ENCODE measurements at regions not wholly inside any gene's neighbourhood (a gene's known extent, or its start where the extent isn't known, plus 50 kb on each side); places are given as distances from the start of the nearest gene placed in this dataset.

- no peak for TF ChIP-seq CTCF (IDR thresholded peaks at IDR 0.05)
- Mint-ChIP-seq H3K27me3 (ENCODE audit: insufficient read depth) (no peaks in the 10 kb centered on the region; the same call in 1 of the 2 replicates), H3K36me3 (ENCODE audit: low read depth) (no peaks in the 10 kb centered on the region), H3K4me3 (no peak overlapping the region), H3K4me1 (ENCODE audit: low read depth) (peaks cover 21% of the 10 kb centered on the region), H3K9me3 (no peaks in the 10 kb centered on the region), H3K27ac (no peak overlapping the region)
- no peak for DNase-seq
Measured at GRCh38 chr2:48213646-48214045, 100.8 kb upstream of the FOXN2 start.

GRCh38 chr2:48218169-48218568 lies 96.3 kb upstream of the FOXN2 start:
- Mint-ChIP-seq H3K36me3 (ENCODE audit: low read depth) (no peaks in the 10 kb centered on the region), H3K9me3 (no peaks in the 10 kb centered on the region), H3K4me1 (ENCODE audit: low read depth) (peaks cover 5% of the 10 kb centered on the region; the same call in 1 of the 2 replicates), H3K27ac (no peak overlapping the region), H3K4me3 (no peak overlapping the region), H3K27me3 (ENCODE audit: insufficient read depth) (peaks cover 2% of the 10 kb centered on the region; the same call in 1 of the 2 replicates)
- no peak for TF ChIP-seq CTCF (IDR thresholded peaks at IDR 0.05)
- no peak for DNase-seq

- H3K36me3 Mint-ChIP-seq (ENCODE audit: low read depth) = no peaks in the 10 kb centered on the region
- H3K27me3 Mint-ChIP-seq (ENCODE audit: insufficient read depth) = peaks cover 2% of the 10 kb centered on the region; the same call in 1 of the 2 replicates
- no peak for DNase-seq
- H3K4me1 Mint-ChIP-seq (ENCODE audit: low read depth) = peaks cover 5% of the 10 kb centered on the region; the same call in 1 of the 2 replicates
- TF ChIP-seq CTCF (IDR thresholded peaks at IDR 0.05) = no peak
- H3K9me3 Mint-ChIP-seq = no peaks in the 10 kb centered on the region
- no peak overlapping the region for H3K4me3 Mint-ChIP-seq
- no peak overlapping the region for H3K27ac Mint-ChIP-seq
Measured at GRCh38 chr2:48219234-48219554, 95.3 kb upstream of the FOXN2 start.

GRCh38 chr2:48219555-48220436 lies 94.7 kb upstream of the FOXN2 start:
- no peak overlapping the region for H3K4me3 Mint-ChIP-seq
- H3K4me1 Mint-ChIP-seq (ENCODE audit: low read depth) = peaks cover 5% of the 10 kb centered on the region; the same call in 1 of the 2 replicates
- no peak for DNase-seq
- H3K36me3 Mint-ChIP-seq (ENCODE audit: low read depth) = no peaks in the 10 kb centered on the region
- H3K27ac Mint-ChIP-seq = no peak overlapping the region
- no peak for TF ChIP-seq CTCF (IDR thresholded peaks at IDR 0.05)
- H3K9me3 Mint-ChIP-seq = no peaks in the 10 kb centered on the region
- H3K27me3 Mint-ChIP-seq (ENCODE audit: insufficient read depth) = peaks cover 2% of the 10 kb centered on the region; the same call in 1 of the 2 replicates

GRCh38 chr2:48220501-48220900 lies 94.0 kb upstream of the FOXN2 start:
- DNase-seq = no peak
- Mint-ChIP-seq H3K27ac (no peak overlapping the region), H3K27me3 (ENCODE audit: insufficient read depth) (peaks cover 2% of the 10 kb centered on the region; the same call in 1 of the 2 replicates), H3K9me3 (no peaks in the 10 kb centered on the region), H3K4me3 (no peak overlapping the region), H3K4me1 (ENCODE audit: low read depth) (peaks cover 5% of the 10 kb centered on the region; the same call in 1 of the 2 replicates), H3K36me3 (ENCODE audit: low read depth) (no peaks in the 10 kb centered on the region)
- TF ChIP-seq CTCF (IDR thresholded peaks at IDR 0.05) = no peak

All from HFFc6 (cell line).